PC-9 (cell line): ENCODE measurements at regions not wholly inside any gene's neighbourhood (a gene's known extent, or its start where the extent isn't known, plus 50 kb on each side); places are given as distances from the start of the nearest gene placed in this dataset.
A peak's percentile ranks its signal among the peaks of the same experiment; 100 is the strongest.
"Not testable (repeated sequence)": the region's sequence is repeated elsewhere in the genome, so short reads cannot be mapped to it uniquely, and the experiment has no call there.

Experiments
- BruUV-seq: library from RNA; stranded (reverse); fragments of 400-500 nt; replicated peaks from 2 replicates; lab custom pipeline; 2021; lab: Mats Ljungman, UMichigan
- CTCF ChIA-PET: fragments of 300-600 bp; sonication (Branson Sonifier 250); formaldehyde crosslinking; loops from one replicate; lab custom pipeline; 2022; ENCODE audit warnings: antibody characterized with exemption; lab: Charles Lee
- POLR2A ChIA-PET: fragments of 300-600 bp; sonication (Branson Sonifier 250); formaldehyde crosslinking; loops from one replicate; lab custom pipeline; 2022; ENCODE audit warnings: antibody characterized with exemption; ENCODE audit not compliant: unreplicated experiment; lab: Charles Lee
- DNase-seq, 2 experiments: peaks; one replicate each; pipeline versions ENCODE4 v3.0.0 to v3.0.0-alpha.2; 2015 to 2022; ENCODE audit warnings: mixed read lengths in 1 of 2
- H2AFZ ChIP-seq: fragments of 200-600 bp; sonication (generic); 2 replicates; pipeline ENCODE4 v1.8.1; 2017; ENCODE audit warnings: antibody characterized with exemption
- H3F3A ChIP-seq: fragments of 200-600 bp; sonication (generic); 2 replicates; pipeline ENCODE4 v1.8.1; 2017; ENCODE audit warnings: antibody characterized with exemption, mild to moderate bottlenecking, low read depth; ENCODE audit not compliant: insufficient read depth
- H3K27ac ChIP-seq: fragments of 200-600 bp; sonication (generic); 2 replicates; pipeline ENCODE4 v1.6.1; 2016; ENCODE audit warnings: mixed run types
- H3K27me3 ChIP-seq: fragments of 200-600 bp; sonication (generic); 2 replicates; pipeline ENCODE4 v1.6.1; 2016; ENCODE audit warnings: low read depth, mixed run types; ENCODE audit not compliant: insufficient read depth
- H3K36me3 ChIP-seq: fragments of 200-600 bp; sonication (generic); 2 replicates; pipeline ENCODE4 v1.6.1; 2016; ENCODE audit warnings: low read depth, mixed run types
- H3K4me1 ChIP-seq: fragments of 200-600 bp; sonication (generic); replicated peaks from 2 replicates; pipeline ENCODE4 v1.6.1; 2016; ENCODE audit warnings: mixed run types; ENCODE audit not compliant: insufficient read depth
- H3K4me2 ChIP-seq: fragments of 200-600 bp; sonication (generic); 2 replicates; pipeline ENCODE4 v1.6.1; 2017; ENCODE audit warnings: mixed run types
- H3K4me3 ChIP-seq: fragments of 200-600 bp; sonication (generic); 2 replicates; pipeline ENCODE4 v1.6.1; 2016; ENCODE audit warnings: mixed run types
- H3K79me2 ChIP-seq: fragments of 200-600 bp; sonication (generic); 2 replicates; pipeline ENCODE4 v1.6.1; 2017; ENCODE audit warnings: low read depth, mixed run types
- H3K9me2 ChIP-seq: fragments of 200-600 bp; sonication (generic); 2 replicates; pipeline ENCODE4 v1.8.1; 2017; ENCODE audit warnings: mild to moderate bottlenecking; ENCODE audit not compliant: insufficient read depth
- H3K9me3 ChIP-seq: fragments of 200-600 bp; sonication (generic); 2 replicates; pipeline ENCODE4 v1.8.1; 2016; ENCODE audit warnings: low read depth; ENCODE audit not compliant: insufficient read depth
- H4K20me1 ChIP-seq: fragments of 200-600 bp; sonication (generic); 2 replicates; pipeline ENCODE4 v1.8.1; 2017; ENCODE audit not compliant: insufficient read depth
- CTCF ChIP-seq: fragments of 200-600 bp; sonication (generic); conservative IDR thresholded peaks from 2 replicates; pipeline ENCODE4 v1.6.1; 2017; ENCODE audit warnings: mixed run types, antibody characterized with exemption, mild to moderate bottlenecking, moderate library complexity
- EZH2 ChIP-seq: fragments of 200-600 bp; sonication (generic); IDR thresholded peaks from 2 replicates; pipeline ENCODE4 v1.8.0; 2017; ENCODE audit warnings: antibody characterized with exemption, low read depth
- intact Hi-C: fragments of 100-400 bp; cut with micrococcal nuclease; formaldehyde crosslinking; loops from one replicate; pipeline ENCODE4 v1.10.0; 2022; ENCODE audit not compliant: unreplicated experiment

- no TSS peak for BruUV-seq
- H3K27ac ChIP-seq: no peak overlapping the region
- intact Hi-C loops: no loop called here
- H3K4me3 ChIP-seq: no peak overlapping the region
- POLR2A ChIA-PET: interaction anchor here (0.6 kb wide), 1 partner anchor 1950 kb away, joined by 5 read pairs; no protein-coding TSS in a partner anchor
- H3K9me3 ChIP-seq: no peaks in the 10 kb centered on the region
- H2AFZ ChIP-seq: peak overlapping the region; percentile 67; the same call in 1 of the 2 replicates
- H3K4me1 ChIP-seq: no peaks in the 10 kb centered on the region
- CTCF ChIA-PET: no interaction called here
- no peak overlapping the region for H3K4me2 ChIP-seq
- no peaks in the 10 kb centered on the region for H4K20me1 ChIP-seq
- TF ChIP-seq CTCF: no peak
- no peak for TF ChIP-seq EZH2
- no peaks in the 10 kb centered on the region for H3K27me3 ChIP-seq
- no peak for DNase-seq
- no peaks in the 10 kb centered on the region for H3K79me2 ChIP-seq
- H3K36me3 ChIP-seq: no peaks in the 10 kb centered on the region
- H3K9me2 ChIP-seq: no peaks in the 10 kb centered on the region
- H3F3A ChIP-seq: no peaks in the 10 kb centered on the region
These were observed 69.9 kb upstream of the FSIP2 start for GRCh38 chr2:185668710-185669109.

GRCh38 chr2:185674232-185674631 lies 64.4 kb upstream of the FSIP2 start:
- CTCF ChIA-PET: no interaction called here
- BruUV-seq: no TSS peak
- Histone ChIP-seq H3K4me1 (no peaks in the 10 kb centered on the region), H3K79me2 (no peaks in the 10 kb centered on the region), H3K4me2 (no peak overlapping the region), H3K9me3 (no peaks in the 10 kb centered on the region), H3K4me3 (no peak overlapping the region), H3K9me2 (no peaks in the 10 kb centered on the region), H3K27me3 (no peaks in the 10 kb centered on the region), H3K27ac (no peak overlapping the region), H3K36me3 (no peaks in the 10 kb centered on the region), H2AFZ (no peak overlapping the region), H4K20me1 (no peaks in the 10 kb centered on the region), H3F3A (no peaks in the 10 kb centered on the region)
- intact Hi-C loops: no loop called here
- DNase-seq: no peak
- TF ChIP-seq EZH2 (no peak), CTCF (no peak)
- POLR2A ChIA-PET: no interaction called here

GRCh38 chr2:185676316-185676715 lies 62.3 kb upstream of the FSIP2 start:
- POLR2A ChIA-PET: no interaction called here
- CTCF ChIA-PET: no interaction called here
- Histone ChIP-seq H3K27me3 (no peaks in the 10 kb centered on the region), H3K4me1 (no peaks in the 10 kb centered on the region), H3K27ac (no peak overlapping the region), H3K9me3 (no peaks in the 10 kb centered on the region), H4K20me1 (no peaks in the 10 kb centered on the region), H2AFZ (no peak overlapping the region), H3K79me2 (no peaks in the 10 kb centered on the region), H3F3A (no peaks in the 10 kb centered on the region), H3K4me2 (no peak overlapping the region), H3K36me3 (no peaks in the 10 kb centered on the region), H3K4me3 (no peak overlapping the region), H3K9me2 (no peaks in the 10 kb centered on the region)
- BruUV-seq: no TSS peak
- TF ChIP-seq CTCF (no peak), EZH2 (no peak)
- DNase-seq: no peak
- intact Hi-C loops: no loop called here

GRCh38 chr2:185687001-185687400 lies 51.6 kb upstream of the FSIP2 start:
- H4K20me1 ChIP-seq, H3K4me1 ChIP-seq, H3K27ac ChIP-seq, H3K9me3 ChIP-seq, H3K9me2 ChIP-seq, POLR2A ChIA-PET, H2AFZ ChIP-seq, H3K27me3 ChIP-seq, H3K36me3 ChIP-seq, H3K79me2 ChIP-seq, BruUV-seq, intact Hi-C loops, H3K4me2 ChIP-seq, H3F3A ChIP-seq, DNase-seq, CTCF ChIA-PET, H3K4me3 ChIP-seq: not testable (repeated sequence)
